Chondrocyte (in vitro differentiated cells): ENCODE measurements at regions not wholly inside any gene's neighbourhood (a gene's known extent, or its start where the extent isn't known, plus 50 kb on each side); places are given as distances from the start of the nearest gene placed in this dataset.

Experiments
- DNase-seq: peaks from one replicate; pipeline ENCODE4 v3.0.0; 2021; ENCODE audit warnings: mixed read lengths, low spot score
- H3K27ac Mint-ChIP-seq: one replicate; pipeline ENCODE4 v1.8.0; 2021; ENCODE audit warnings: mild to moderate bottlenecking, moderate library complexity, mixed read lengths; ENCODE audit not compliant: unreplicated experiment
- H3K27me3 Mint-ChIP-seq: 2 replicates; pipeline ENCODE4 v1.8.0; 2021; ENCODE audit warnings: low read depth, mixed read lengths
- H3K36me3 Mint-ChIP-seq: 2 replicates; pipeline ENCODE4 v1.8.0; 2021; ENCODE audit warnings: low read depth, mixed read lengths
- H3K4me1 Mint-ChIP-seq: 2 replicates; pipeline ENCODE4 v1.8.0; 2021; ENCODE audit warnings: low read depth, mild to moderate bottlenecking, mixed read lengths
- H3K4me3 Mint-ChIP-seq: one replicate; pipeline ENCODE4 v1.8.0; 2021; ENCODE audit warnings: mild to moderate bottlenecking, moderate library complexity, mixed read lengths; ENCODE audit not compliant: unreplicated experiment
- H3K9me3 Mint-ChIP-seq: 2 replicates; pipeline ENCODE4 v1.8.0; 2021; ENCODE audit warnings: low read depth, mixed read lengths
- TF ChIP-seq, protein P1 (sequence below): fragments of 200-600 bp; sonication (generic); IDR thresholded peaks from 2 replicates; pipeline ENCODE4 v1.5.0; 2021; ENCODE audit warnings: antibody characterized with exemption, mild to moderate bottlenecking, moderate library complexity

DNA sequence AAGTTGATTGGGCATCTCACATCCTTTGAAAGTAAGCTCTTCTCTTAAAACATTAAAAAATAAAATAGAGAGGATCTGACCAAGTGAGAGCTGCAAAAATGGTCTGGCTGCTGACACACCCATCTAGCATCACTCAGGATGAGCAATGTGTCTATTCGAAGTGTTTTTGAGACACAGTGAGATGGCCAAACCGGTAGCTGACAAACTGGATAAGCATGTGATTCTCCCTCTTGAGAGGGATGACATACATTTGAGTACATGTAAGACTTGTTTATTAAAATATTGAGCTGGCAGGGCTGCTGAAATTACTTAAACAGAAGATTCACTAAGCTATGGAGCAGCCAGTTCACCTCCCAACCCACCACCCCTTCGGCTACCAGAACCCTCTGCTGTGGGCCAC is 333.9 kb downstream of the ADRA2A start:
- TF ChIP-seq, protein P1, sequence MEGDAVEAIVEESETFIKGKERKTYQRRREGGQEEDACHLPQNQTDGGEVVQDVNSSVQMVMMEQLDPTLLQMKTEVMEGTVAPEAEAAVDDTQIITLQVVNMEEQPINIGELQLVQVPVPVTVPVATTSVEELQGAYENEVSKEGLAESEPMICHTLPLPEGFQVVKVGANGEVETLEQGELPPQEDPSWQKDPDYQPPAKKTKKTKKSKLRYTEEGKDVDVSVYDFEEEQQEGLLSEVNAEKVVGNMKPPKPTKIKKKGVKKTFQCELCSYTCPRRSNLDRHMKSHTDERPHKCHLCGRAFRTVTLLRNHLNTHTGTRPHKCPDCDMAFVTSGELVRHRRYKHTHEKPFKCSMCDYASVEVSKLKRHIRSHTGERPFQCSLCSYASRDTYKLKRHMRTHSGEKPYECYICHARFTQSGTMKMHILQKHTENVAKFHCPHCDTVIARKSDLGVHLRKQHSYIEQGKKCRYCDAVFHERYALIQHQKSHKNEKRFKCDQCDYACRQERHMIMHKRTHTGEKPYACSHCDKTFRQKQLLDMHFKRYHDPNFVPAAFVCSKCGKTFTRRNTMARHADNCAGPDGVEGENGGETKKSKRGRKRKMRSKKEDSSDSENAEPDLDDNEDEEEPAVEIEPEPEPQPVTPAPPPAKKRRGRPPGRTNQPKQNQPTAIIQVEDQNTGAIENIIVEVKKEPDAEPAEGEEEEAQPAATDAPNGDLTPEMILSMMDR, result no peak
- Mint-ChIP-seq H3K4me3 (no peak overlapping the region), H3K36me3 (no peaks in the 10 kb centered on the region), H3K27me3 (no peaks in the 10 kb centered on the region), H3K4me1 (no peaks in the 10 kb centered on the region), H3K9me3 (no peaks in the 10 kb centered on the region), H3K27ac (no peak overlapping the region)
- DNase-seq, result no peak

DNA sequence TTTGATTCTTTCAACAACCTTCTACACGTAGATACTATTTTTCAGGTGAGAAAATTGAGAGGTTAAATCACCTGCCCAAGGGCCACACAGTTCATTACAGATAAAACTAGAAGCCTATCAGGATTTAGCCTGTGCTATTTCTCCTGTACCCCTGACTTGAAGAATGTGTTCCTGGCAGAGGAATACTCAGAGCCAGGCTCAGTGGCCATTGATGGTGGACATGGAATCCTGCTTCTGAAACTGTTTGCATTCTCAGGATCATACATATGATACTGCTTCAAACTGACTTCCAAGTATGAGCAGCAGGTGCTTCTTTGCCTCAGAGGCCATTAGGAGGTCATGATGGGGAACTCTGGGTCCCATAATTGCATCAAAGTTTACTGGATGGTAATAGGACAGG is 348.6 kb downstream of the ADRA2A start:
- Mint-ChIP-seq H3K27ac (no peak overlapping the region), H3K27me3 (no peaks in the 10 kb centered on the region), H3K9me3 (no peaks in the 10 kb centered on the region), H3K36me3 (no peaks in the 10 kb centered on the region), H3K4me1 (no peaks in the 10 kb centered on the region), H3K4me3 (no peak overlapping the region)
- DNase-seq, result no peak
- TF ChIP-seq, protein P1, result no peak

DNA sequence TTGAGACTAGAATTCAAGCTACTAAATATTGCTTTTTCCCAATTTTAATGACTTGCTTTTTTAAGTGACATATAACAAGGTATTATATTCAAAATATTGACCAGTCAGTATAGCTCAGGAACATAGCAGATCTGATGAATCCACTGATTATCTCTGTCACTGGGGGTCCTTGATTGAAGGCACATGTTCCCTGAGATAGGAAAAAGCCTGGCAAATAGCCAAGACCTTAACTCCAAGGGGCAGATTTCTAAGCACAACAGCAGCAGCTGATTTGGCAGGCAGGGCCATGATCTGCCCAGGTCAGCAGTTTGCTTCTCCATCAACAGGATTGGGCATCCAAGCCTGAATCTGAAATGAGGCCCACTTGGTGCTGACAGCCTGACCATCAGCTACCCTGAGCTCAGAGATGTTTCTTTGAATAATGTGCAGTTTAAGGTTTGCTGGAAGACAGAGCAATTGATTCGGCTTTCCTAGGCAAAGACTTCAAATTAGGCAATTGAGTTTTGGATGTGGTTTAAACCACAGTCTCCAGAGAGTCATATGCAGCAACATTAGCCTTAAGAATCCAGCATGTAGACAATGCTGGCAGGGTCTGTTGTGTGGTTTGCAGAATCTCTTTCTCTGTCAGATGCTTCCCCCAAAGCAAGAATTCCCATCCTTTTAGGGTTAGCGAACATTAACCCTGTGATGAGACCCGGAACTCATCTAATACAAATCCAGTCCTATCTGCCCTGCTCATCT is 352.6 kb downstream of the ADRA2A start:
- DNase-seq, result no peak
- TF ChIP-seq, protein P1, result no peak
- H3K36me3 Mint-ChIP-seq, result no peaks in the 10 kb centered on the region
- no peaks in the 10 kb centered on the region for H3K4me1 Mint-ChIP-seq
- no peak overlapping the region for H3K27ac Mint-ChIP-seq
- H3K4me3 Mint-ChIP-seq, result no peak overlapping the region
- no peaks in the 10 kb centered on the region for H3K9me3 Mint-ChIP-seq
- no peaks in the 10 kb centered on the region for H3K27me3 Mint-ChIP-seq

DNA sequence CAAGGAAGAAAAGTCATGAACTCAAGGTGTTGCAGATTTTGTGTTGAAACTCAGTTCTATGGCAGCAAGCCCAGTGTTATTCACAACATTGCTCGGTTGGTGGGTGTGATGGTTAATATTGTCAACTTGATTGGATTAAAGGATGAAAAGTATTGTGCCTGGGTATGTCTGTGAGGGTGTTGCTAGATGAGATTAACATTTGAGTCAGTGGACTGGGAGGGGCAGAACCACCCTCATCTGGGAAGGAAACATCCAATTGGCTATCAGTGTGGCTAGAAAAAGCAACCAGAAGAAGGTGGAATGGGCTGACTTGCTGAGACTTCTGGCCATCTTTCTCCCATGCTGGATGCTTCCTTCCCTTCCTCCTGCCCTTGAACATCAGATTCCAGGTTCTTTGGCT is 353.2 kb downstream of the ADRA2A start:
- TF ChIP-seq, protein P1, result no peak
- H3K36me3 Mint-ChIP-seq, result no peaks in the 10 kb centered on the region
- H3K9me3 Mint-ChIP-seq, result no peaks in the 10 kb centered on the region
- DNase-seq, result no peak
- no peaks in the 10 kb centered on the region for H3K27me3 Mint-ChIP-seq
- no peak overlapping the region for H3K27ac Mint-ChIP-seq
- no peak overlapping the region for H3K4me3 Mint-ChIP-seq
- H3K4me1 Mint-ChIP-seq, result no peaks in the 10 kb centered on the region

DNA sequence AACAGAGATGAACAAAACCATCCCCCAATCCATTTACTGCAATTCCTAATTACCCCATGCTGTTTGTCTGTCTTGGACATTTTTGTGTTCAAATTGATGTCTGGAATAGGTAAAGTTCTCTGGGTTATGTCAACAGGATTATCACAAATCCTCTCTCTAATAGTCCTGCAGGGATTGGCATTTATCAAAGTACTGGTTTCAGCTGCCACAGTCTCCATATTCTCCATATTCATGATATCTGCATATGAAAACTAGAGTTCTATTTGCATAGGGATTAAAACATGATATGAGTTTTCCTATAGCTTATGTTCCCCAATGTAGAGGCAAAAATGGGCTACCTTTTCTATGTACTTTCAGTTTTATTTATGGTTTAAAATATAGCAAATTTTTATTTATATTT is 355.8 kb downstream of the ADRA2A start:
- no peak overlapping the region for H3K27ac Mint-ChIP-seq
- no peaks in the 10 kb centered on the region for H3K36me3 Mint-ChIP-seq
- TF ChIP-seq, protein P1, result no peak

More for the DNA sequence above, 355.8 kb downstream of the ADRA2A start:
- DNase-seq, result no peak
- no peaks in the 10 kb centered on the region for H3K4me1 Mint-ChIP-seq
- H3K27me3 Mint-ChIP-seq, result no peaks in the 10 kb centered on the region
- H3K9me3 Mint-ChIP-seq, result no peaks in the 10 kb centered on the region
- H3K4me3 Mint-ChIP-seq, result no peak overlapping the region
